WTC11 (cell line): ENCODE measurements at regions not wholly inside any gene's neighbourhood (a gene's known extent, or its start where the extent isn't known, plus 50 kb on each side); places are given as distances from the start of the nearest gene placed in this dataset.

Experiments
- ATF1 ChIP-seq: sonication (generic); formaldehyde crosslinking; IDR thresholded peaks from 2 replicates; pipeline ENCODE4 v1.8.1; 2023; ENCODE audit warnings: mild to moderate bottlenecking, moderate library complexity, missing genetic modification reagents
- ATF2 ChIP-seq: sonication (generic); formaldehyde crosslinking; IDR thresholded peaks from 2 replicates; pipeline ENCODE4 v1.8.1; 2022; ENCODE audit warnings: low read depth, missing genetic modification reagents, borderline replicate concordance
- CREM ChIP-seq: sonication (generic); formaldehyde crosslinking; IDR thresholded peaks from 2 replicates; pipeline ENCODE4 v1.8.1; 2022; ENCODE audit warnings: mild to moderate bottlenecking, missing genetic modification reagents, moderate library complexity
- TEAD4 ChIP-seq: sonication (generic); formaldehyde crosslinking; IDR thresholded peaks from 2 replicates; pipeline ENCODE4 v1.8.0; 2022; ENCODE audit warnings: mild to moderate bottlenecking, missing genetic modification reagents
- ZNF232 ChIP-seq: sonication (generic); formaldehyde crosslinking; IDR thresholded peaks from 2 replicates; pipeline ENCODE4 v1.8.0; 2022; ENCODE audit warnings: mild to moderate bottlenecking, missing genetic modification reagents
- TF ChIP-seq, protein P1 (sequence below): fragments of 200-600 bp; IDR thresholded peaks from 2 replicates; pipeline ENCODE4 v1.8.0; 2022; ENCODE audit warnings: antibody characterized with exemption
- TF ChIP-seq, protein P2 (sequence below): sonication (generic); formaldehyde crosslinking; IDR thresholded peaks from 2 replicates; pipeline ENCODE4 v1.8.1; 2022; ENCODE audit warnings: mild to moderate bottlenecking, missing genetic modification reagents, moderate library complexity, borderline replicate concordance
- TF ChIP-seq, protein P3 (sequence below): sonication (generic); formaldehyde crosslinking; IDR thresholded peaks from 2 replicates; pipeline ENCODE4 v1.8.1; 2023; ENCODE audit warnings: mild to moderate bottlenecking, missing genetic modification reagents

GRCh38 chr1:80893115-80893514, 907.6 kb upstream of the ADGRL2 start:
- TF ChIP-seq CREM (CRISPR knock-in tag) (no peak), ATF2 (CRISPR knock-in tag) (no peak), ATF1 (no peak), ZNF232 (no peak), TEAD4 (no peak)
- TF ChIP-seq, protein P1, sequence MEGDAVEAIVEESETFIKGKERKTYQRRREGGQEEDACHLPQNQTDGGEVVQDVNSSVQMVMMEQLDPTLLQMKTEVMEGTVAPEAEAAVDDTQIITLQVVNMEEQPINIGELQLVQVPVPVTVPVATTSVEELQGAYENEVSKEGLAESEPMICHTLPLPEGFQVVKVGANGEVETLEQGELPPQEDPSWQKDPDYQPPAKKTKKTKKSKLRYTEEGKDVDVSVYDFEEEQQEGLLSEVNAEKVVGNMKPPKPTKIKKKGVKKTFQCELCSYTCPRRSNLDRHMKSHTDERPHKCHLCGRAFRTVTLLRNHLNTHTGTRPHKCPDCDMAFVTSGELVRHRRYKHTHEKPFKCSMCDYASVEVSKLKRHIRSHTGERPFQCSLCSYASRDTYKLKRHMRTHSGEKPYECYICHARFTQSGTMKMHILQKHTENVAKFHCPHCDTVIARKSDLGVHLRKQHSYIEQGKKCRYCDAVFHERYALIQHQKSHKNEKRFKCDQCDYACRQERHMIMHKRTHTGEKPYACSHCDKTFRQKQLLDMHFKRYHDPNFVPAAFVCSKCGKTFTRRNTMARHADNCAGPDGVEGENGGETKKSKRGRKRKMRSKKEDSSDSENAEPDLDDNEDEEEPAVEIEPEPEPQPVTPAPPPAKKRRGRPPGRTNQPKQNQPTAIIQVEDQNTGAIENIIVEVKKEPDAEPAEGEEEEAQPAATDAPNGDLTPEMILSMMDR, result no peak
- TF ChIP-seq, protein P2, sequence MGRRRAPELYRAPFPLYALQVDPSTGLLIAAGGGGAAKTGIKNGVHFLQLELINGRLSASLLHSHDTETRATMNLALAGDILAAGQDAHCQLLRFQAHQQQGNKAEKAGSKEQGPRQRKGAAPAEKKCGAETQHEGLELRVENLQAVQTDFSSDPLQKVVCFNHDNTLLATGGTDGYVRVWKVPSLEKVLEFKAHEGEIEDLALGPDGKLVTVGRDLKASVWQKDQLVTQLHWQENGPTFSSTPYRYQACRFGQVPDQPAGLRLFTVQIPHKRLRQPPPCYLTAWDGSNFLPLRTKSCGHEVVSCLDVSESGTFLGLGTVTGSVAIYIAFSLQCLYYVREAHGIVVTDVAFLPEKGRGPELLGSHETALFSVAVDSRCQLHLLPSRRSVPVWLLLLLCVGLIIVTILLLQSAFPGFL (CRISPR knock-in tag), result no peak
- TF ChIP-seq, protein P3, sequence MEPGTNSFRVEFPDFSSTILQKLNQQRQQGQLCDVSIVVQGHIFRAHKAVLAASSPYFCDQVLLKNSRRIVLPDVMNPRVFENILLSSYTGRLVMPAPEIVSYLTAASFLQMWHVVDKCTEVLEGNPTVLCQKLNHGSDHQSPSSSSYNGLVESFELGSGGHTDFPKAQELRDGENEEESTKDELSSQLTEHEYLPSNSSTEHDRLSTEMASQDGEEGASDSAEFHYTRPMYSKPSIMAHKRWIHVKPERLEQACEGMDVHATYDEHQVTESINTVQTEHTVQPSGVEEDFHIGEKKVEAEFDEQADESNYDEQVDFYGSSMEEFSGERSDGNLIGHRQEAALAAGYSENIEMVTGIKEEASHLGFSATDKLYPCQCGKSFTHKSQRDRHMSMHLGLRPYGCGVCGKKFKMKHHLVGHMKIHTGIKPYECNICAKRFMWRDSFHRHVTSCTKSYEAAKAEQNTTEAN (CRISPR knock-in tag), result no peak
